HG03064 (cell line): ENCODE measurements at regions not wholly inside any gene's neighbourhood (a gene's known extent, or its start where the extent isn't known, plus 50 kb on each side); places are given as distances from the start of the nearest gene placed in this dataset.
"Not testable (repeated sequence)": the region's sequence is repeated elsewhere in the genome, so short reads cannot be mapped to it uniquely, and the experiment has no call there.

Experiments used
- ATAC-seq: cut with Tn5 transposase; IDR thresholded peaks from one replicate; pipeline ENCODE4 v1.9.1; 2021; ENCODE audit warnings: low read depth; ENCODE audit not compliant: unreplicated experiment

GRCh38 chr9:27800692-27801370 is 227.6 kb upstream of the C9orf72 start:
- ATAC-seq: no peak

- ATAC-seq: no peak
These were observed 228.3 kb upstream of the C9orf72 start for GRCh38 chr9:27801545-27801944.

GRCh38 chr9:27802418-27802817 is 229.1 kb upstream of the C9orf72 start:
- no peak for ATAC-seq

- ATAC-seq: no peak
These were observed 235.6 kb upstream of the C9orf72 start for GRCh38 chr9:27808864-27809263.

- no peak for ATAC-seq
These were observed 244.5 kb upstream of the C9orf72 start for GRCh38 chr9:27817747-27818146.

GRCh38 chr9:27818348-27818747 is 245.1 kb upstream of the C9orf72 start:
- no peak for ATAC-seq

GRCh38 chr9:27828908-27829307 is 255.6 kb upstream of the C9orf72 start:
- no peak for ATAC-seq

GRCh38 chr9:27829621-27830020 is 256.3 kb upstream of the C9orf72 start:
- ATAC-seq: no peak

- not testable (repeated sequence) for ATAC-seq
These were observed 258.8 kb upstream of the C9orf72 start for GRCh38 chr9:27832108-27832507.

GRCh38 chr9:27835286-27835685 is 262.0 kb upstream of the C9orf72 start:
- no peak for ATAC-seq

- no peak for ATAC-seq
These were observed 262.5 kb upstream of the C9orf72 start for GRCh38 chr9:27835746-27836145.

- ATAC-seq: no peak
These were observed 263.6 kb upstream of the C9orf72 start for GRCh38 chr9:27836661-27837401.

GRCh38 chr9:27838876-27839275 is 265.6 kb upstream of the C9orf72 start:
- ATAC-seq: no peak

- ATAC-seq: not testable (repeated sequence)
These were observed 266.5 kb upstream of the C9orf72 start for GRCh38 chr9:27839767-27840166.

- no peak for ATAC-seq
These were observed 271.5 kb upstream of the C9orf72 start for GRCh38 chr9:27844797-27845196.

- no peak for ATAC-seq
These were observed 274.1 kb upstream of the C9orf72 start for GRCh38 chr9:27847380-27847779.

GRCh38 chr9:27847818-27848217 is 274.5 kb upstream of the C9orf72 start:
- no peak for ATAC-seq

GRCh38 chr9:27848315-27848714 is 275.0 kb upstream of the C9orf72 start:
- ATAC-seq: no peak

GRCh38 chr9:27851858-27852257 is 278.6 kb upstream of the C9orf72 start:
- ATAC-seq: no peak

GRCh38 chr9:27853529-27853928 is 280.2 kb upstream of the C9orf72 start:
- no peak for ATAC-seq

- no peak for ATAC-seq
These were observed 282.8 kb upstream of the C9orf72 start for GRCh38 chr9:27856054-27856453.

- no peak for ATAC-seq
These were observed 283.5 kb upstream of the C9orf72 start for GRCh38 chr9:27856748-27857147.
